Thyroid gland (tissue), 4 donors: ENCODE measurements at regions not wholly inside any gene's neighbourhood (a gene's known extent, or its start where the extent isn't known, plus 50 kb on each side); places are given as distances from the start of the nearest gene placed in this dataset.

ENCODE experiments used
- CTCF ChIP-seq, 6 experiments: fragments of 200-600 bp in 3 of 6; fragments of 450-650 bp in 3 of 6; sonication (generic) in 3 of 6; IDR thresholded peaks; one replicate each; pipeline ENCODE4 v1.5.1; 2016 to 2019; ENCODE audit warnings: antibody characterized with exemption in 6 of 6, mild to moderate bottlenecking in 2 of 6, inconsistent platforms in 1 of 6, moderate library complexity in 1 of 6
- POLR2A ChIP-seq, 2 donors: fragments of 450-650 bp; IDR thresholded peaks; one replicate each; pipeline ENCODE4 v1.6.1; 2017; ENCODE audit warnings: antibody characterized with exemption in 2 of 2, mild to moderate bottlenecking in 2 of 2, moderate library complexity in 1 of 2

GRCh38 chr18:40407909-40408308 lies 1547.1 kb upstream of the PIK3C3 start:
- TF ChIP-seq CTCF (IDR thresholded peaks at IDR 0.05) (no peak), POLR2A (IDR thresholded peaks at IDR 0.05) (no peak)
